Fibroblast of skin of abdomen (primary cell): ENCODE measurements at regions not wholly inside any gene's neighbourhood (a gene's known extent, or its start where the extent isn't known, plus 50 kb on each side); places are given as distances from the start of the nearest gene placed in this dataset.
A peak's percentile ranks its signal among the peaks of the same experiment; 100 is the strongest.
"Not testable (repeated sequence)": the region's sequence is repeated elsewhere in the genome, so short reads cannot be mapped to it uniquely, and the experiment has no call there.

Experiments
- DNase-seq: peaks from one replicate; pipeline ENCODE4 v3.0.0-alpha.2; 2013

DNA sequence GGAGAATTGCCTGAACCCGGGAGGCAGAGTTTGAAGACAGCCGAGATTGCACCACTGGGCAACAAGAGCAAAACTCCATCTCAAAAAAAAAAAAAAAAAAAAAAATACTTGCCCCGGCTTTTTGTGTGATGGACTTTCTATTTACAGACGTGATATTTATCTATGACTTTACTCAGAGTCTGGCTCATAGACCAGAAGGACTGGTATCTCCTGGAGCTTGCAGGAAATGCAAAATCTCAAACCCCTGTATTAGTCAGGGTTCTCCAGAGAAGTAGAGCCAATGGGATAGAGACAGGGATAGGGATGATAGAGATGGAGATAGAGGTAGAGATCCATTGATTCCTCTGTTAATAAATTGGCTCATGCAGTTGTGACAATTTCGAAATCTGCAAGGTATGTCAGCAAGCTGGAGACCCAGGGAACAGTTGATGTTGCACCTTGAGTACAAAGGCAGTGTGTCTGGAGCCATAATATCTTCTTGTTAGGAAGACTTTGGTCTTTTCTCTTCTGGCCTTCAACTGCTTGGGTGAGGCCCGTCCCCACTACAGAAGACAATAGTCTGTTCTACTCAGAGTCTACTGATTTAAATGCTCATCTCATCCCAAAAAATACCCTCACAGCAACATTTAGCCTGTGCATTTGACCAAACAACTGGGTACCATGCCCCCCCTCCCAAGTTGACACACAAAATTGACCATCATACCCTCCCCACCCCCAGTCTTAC, 195.4 kb upstream of the MSX2 start:
- no peak for DNase-seq

DNA sequence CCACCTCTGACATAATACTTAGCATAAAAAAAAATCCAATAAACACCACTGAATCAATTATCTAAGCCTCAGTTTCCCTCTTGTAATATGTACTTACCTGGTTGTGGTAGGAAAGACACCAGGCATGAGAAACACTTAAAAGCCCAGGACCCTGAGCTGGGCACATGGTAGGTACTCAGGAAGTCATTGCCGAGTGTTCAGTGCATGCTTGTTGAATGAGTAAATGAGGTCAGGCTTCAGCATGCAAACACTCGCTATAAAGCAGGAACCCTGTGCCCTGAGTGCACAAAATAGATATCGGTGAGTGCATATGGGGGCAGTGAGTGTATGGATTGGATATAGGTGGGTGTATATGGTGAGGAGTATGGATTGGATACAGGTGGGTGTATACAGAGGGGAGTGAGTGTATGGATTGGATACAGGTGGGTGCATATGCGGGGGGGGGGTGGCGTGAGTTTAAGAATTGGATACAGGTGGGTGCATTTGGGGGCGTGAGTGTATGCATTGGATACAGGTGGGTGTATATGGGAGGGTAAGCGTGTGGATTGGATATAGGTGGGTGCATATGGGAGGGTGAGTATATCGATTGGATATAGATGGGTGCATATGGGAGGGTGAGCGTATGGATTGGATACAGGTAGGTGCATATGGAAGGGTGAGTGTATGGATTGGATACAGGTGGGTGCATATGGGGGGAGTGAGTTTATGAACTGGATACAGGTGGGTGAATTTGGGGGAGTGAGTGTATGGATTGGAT, 194.3 kb upstream of the MSX2 start:
- DNase-seq: no peak

DNA sequence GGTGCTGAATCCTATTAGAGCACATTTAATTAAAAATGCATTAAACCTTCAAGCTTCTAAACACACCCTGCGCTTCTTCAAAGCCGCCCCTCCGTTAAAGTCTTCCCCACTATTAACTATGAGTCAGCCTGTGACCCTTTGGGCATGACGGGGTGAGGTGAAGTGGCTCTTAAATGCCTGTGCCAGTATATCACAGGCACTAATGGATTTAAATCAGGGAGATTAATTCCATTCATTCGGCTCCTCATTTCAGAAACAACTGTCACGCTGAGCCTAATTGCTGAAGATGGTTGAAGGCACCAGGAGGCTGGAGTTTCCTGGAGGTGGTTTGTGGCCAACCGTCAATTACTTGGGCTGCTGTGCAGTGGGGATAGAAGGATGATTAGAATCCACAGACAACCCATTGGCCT, 192.6 kb upstream of the MSX2 start:
- DNase-seq: no peak

DNA sequence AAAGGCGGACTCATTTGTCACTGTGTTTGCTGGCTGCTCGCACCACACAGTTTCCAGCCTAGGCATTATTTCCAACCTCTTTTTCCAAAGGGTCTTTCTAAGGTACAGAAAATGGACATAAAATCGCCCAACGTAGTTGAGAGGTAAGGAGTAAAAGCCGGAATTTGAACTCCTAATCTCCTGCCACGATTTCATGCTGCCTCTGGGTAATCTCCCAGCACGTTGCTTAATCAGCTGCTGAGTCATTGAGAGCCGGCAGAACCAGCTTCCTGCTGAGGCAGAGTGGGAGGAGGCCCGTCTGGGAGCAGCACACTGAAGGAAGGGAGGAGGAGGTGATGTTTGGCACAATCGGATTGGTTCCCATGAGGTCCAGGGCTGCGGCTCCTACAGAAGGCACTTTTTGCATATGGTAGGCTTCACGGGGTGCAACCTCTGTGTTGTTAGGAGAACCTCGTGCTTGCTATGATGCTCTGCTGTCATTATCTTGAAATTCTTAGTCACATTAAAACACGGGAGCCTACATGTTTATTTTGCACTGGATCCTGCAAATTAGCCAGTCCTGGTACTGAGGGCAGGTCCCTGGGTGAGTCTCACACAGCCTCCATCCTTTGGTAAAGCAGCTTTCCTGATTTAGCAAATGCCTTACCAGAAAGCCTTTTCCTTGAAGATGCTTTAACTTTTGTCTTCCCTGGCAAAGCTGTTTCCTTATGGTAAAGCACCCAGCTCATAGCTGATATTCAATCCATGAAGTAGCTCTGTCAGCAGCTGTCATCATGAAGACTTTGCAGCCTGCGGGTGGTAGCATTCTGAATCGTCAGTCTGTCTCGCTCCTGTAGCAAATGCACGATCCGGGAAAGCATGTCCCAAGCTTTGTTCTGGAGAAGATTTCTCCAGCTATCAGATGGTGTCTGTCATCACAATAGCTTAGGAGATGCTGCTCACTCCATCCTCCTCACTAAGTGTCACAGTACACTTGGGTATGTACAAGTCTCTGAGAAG, 191.6 kb upstream of the MSX2 start:
- DNase-seq: peak; percentile 94

DNA sequence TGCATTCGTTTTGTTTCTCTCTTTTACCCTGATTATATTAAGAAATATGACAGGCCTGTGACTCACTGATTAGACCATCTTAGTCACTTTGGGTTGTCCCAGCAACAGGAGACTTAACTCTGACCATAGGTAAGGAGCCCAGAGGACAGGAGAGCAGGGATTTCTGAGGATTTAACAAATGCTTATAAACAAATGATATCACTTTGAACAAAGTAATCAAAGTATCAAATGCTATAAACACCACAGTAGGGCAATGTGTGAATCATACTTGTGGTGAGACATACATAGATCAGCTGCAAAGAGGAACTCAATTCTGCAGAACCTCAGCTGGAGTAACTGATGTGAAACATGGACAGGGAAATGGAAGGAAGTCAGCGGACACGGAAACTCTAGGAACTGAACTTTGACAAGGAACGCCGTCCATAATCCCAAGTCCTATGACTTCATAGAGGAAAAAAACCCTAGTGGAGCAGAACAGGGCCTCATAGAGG, 190.6 kb upstream of the MSX2 start:
- DNase-seq: peak; percentile 73

DNA sequence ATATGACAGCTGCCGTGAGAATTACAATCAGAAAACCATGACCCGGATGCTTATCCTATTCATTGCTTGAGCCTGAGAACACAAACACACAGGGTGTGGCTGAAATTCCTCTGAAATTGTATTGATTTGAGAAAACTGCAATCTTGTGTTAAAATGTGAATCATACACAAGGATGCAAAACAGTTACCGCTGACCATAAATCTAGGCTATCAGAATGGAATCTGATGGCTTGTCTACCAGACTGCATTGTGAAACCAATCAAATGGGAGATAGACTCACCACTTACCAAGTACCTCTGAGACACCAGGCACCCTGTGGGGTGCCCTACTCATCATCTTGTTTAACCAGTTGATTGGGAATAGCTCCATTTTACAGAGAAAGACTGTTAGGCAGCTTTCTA, 188.7 kb upstream of the MSX2 start:
- DNase-seq: peak; percentile 56

DNA sequence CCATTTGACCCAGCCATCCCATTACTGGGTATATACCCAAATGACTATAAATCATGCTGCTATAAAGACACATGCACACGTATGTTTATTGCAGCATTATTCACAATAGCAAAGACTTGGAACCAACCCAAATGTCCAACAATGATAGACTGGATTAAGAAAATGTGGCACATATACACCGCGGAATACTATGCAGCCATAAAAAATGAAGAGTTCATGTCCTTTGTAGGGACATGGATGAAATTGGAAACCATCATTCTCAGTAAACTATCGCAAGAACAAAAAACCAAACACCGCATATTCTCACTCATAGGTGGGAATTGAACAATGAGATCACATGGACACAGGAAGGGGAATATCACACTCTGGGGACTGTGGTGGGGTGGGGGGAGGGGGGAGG, 184.6 kb upstream of the MSX2 start:
- not testable (repeated sequence) for DNase-seq

DNA sequence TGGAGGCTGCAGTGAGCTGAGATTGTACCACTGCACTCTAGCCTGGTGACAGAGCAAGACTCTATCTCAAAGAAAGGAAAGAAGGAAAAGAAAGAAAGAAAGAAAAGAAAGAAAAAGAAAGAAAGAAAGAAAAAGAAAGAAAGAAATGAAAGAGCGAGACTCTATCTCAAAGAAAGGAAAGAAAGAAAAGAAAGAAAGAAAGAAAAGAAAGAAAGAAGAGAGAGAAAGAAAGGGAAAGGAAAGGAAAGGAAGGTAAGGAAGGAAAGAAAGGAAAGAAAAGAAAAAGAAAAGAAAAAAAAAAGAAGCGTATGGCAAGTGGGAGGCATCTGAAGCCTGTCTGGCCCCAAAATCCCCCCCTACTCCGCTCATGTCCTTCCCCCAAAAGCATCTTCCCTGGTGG, 182.3 kb upstream of the MSX2 start:
- DNase-seq: no peak

DNA sequence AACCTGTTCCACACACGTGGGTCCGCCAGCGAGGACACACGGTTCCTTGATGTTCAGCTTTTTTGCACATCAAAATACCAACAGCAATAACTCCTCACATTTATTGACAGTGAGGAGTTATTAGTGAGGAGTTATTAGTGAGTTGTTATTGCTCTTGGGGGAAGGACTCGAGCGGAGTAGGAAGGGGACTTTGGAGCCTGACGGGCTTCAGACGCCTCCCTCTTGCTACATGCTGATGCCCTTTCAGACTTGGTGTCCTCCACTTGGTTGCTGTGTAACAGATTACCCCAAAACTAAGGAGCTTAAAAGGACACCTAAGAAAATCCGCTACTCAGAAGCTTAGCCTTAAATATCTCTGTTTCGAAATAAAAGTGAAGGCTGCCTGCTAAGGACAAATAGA, 181.9 kb upstream of the MSX2 start:
- no peak for DNase-seq

DNA sequence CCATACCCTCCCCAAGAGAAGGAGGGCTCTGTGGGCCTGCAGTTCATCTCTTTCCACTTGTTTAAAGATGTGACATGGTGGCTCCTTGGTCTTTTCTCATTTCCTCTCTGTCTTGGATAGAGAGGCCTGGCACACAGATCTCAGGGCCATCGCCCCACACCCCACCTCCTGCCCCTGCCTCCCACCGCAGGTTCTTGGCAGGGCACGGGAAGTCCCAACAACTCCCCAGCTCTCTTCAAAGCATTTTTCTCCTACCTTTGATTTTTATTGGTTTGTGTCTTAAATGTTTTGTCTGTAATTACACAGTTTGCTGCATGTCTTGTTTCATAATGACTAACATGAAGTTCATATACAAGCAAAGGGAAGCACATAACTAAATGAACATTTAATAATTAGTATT, 178.5 kb upstream of the MSX2 start:
- DNase-seq: no peak

DNA sequence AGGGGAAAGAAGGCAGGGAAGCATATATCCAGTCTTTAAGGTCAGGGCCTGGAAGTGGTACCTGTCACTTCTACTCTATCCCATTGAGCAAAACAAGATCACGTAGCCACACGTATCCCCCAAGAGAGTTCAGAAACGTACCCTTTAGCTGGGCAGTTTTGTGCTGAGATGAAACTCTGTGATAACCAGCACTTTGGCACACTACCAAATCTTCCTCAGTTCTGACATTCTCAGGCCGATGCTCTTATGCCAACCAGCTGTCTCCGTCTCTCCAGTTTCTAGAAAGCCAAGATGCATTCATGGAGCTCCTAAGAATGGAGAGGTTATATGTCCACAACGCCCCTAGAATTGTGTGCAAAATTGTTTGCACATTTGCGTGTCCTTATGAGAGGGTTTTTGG, 176.6 kb upstream of the MSX2 start:
- no peak for DNase-seq

DNA sequence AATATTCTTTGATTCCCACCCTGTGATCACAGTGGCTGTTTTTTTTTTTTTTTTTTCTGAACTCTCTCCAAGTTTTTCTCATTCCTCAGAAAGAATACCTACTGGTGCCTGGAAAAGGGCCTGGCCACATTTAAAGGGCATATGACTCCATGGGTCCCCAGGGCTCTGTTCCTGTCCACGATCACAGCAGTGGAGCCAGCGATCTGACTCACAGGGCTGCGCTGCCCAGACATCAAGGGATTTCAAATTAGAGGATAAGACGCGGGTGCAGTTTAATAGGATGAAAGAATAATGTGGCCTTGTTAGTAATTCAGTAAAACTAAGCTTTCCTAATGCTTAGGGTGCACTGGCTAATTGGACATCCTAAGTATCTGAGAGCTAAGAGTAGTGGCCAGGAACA, 175.1 kb upstream of the MSX2 start:
- DNase-seq: no peak

DNA sequence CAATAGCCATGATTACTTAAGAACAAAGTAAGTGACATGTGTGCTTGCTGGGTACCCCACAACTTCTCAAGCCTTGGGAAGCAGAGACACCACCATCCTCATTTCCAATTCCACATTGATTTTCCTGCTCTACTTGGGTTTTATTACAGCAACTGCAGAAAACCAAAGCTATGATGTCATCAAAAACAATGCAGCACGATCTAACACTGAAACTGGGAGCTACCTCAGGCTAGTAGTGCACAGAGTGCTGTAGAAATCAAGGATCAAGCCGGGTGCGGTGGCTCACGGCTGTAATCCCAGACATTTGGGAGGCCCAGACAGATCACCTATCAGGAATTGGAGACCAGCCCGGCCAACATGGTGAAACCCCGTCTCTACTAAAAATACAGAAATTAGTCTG, 174.4 kb upstream of the MSX2 start:
- DNase-seq: no peak

DNA sequence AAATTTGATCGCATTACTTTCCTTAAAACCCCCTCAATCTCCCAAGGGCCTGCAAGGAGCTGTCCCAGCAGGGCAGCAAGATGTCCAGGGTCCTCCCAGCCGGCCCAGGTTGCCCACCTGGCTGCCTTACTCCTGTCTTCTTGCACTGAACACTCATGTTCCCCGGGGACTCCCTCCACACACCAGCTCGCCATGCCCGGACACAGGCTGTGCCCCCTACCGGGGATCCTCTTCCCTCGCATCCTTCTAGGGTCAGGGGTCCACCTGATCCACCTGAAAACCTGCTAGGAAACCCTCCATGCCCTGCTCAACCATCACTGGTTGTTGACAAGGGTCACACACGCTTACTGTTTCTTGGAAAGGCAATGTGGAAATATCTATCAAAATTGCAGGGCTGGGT, 172.0 kb upstream of the MSX2 start:
- no peak for DNase-seq

DNA sequence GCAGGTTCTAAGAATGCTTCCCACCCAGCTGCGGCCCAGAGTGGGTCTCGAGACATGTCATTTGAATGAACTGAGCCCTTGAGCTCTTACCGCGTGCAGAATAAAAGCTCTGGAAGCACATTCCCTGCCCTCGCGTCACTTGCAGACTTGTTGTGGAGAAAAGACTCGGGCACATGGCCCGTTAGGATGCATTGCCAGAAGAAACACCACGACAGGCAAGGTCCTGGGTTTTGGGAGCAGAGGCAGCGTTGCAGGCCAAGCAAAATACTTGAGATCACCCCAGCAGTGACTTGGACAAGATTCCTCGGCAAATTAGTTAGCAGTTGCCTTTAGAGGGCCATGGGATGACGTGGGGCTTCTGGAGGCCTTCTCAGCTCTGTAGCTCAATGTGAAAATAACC, 170.8 kb upstream of the MSX2 start:
- DNase-seq: no peak

DNA sequence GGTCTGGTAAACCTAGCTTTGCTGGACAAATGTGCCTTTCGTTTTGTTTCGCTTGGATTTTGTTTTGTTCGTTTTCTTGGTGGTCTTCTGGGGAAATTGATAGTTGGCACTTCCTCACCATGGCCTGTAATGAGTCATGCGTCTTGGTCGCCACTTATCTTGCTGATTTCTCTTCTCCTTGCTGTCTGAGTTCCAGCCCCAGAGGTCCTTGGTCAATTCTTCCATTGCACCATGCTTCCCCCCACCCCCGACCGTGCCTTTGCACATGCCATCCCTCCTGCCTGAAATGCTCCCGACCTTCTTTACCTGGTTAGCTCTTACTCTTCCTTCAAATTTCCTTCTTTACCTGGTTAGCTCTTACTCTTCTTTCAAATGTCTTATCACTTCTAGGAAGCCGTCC, 168.7 kb upstream of the MSX2 start:
- no peak for DNase-seq

DNA sequence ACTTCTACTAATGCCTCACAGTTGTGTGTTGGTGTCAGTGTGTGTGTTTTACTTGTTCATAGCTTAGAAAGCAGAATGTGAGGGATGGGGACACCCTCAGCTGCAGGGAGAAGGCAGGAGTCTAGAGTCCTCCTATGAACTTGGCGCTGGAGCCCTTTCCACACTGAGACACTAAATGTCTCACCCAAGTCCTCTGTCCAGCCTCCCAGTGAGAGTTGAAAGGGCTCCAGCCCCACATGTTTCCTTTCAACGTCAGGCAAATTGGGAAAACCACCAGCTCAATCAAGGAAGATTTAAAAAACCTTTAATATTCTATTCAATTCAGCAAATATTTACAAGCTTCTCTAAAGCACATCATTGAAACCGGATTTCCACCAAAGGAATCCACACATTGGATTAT, 167.6 kb upstream of the MSX2 start:
- no peak for DNase-seq

DNA sequence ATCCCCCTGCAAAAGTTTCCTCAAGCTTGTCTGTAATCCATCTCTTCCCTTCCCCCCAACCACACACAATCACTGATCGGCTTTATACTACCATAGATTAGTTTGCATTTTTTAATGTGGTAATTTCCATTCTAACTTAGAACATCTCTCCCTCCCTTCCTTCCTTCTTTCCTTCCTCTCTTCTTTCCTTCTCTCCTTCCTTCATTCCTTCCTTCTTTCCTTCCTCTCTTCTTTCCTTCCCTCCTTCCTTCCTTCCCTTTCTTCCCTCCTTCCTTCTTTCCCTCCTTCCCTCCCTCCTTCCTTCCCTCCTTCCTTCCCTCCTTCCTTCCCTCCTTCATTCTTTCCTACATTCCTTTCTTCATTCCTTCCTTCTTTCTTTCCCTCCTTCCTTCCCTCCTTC, 166.2 kb upstream of the MSX2 start:
- DNase-seq: no peak

DNA sequence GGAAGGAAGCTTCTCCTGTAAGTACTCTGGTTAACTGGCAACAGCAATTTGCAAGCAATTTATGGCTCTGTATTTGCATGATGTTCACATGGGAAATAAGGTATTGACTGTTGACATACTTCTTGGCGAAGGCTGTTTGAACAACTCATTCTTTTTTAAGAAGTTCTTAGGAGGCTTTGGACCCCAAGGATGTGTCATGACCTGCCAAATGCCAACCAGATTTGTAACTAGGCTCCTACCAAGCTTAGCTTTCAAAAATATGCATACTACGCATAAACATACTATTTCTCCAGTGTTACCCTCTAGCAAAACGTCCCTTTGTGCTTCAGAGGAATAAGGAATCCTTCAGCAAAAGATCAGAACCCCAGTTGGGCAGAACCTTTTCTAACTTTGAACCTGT, 165.2 kb upstream of the MSX2 start:
- peak; percentile 16 for DNase-seq

DNA sequence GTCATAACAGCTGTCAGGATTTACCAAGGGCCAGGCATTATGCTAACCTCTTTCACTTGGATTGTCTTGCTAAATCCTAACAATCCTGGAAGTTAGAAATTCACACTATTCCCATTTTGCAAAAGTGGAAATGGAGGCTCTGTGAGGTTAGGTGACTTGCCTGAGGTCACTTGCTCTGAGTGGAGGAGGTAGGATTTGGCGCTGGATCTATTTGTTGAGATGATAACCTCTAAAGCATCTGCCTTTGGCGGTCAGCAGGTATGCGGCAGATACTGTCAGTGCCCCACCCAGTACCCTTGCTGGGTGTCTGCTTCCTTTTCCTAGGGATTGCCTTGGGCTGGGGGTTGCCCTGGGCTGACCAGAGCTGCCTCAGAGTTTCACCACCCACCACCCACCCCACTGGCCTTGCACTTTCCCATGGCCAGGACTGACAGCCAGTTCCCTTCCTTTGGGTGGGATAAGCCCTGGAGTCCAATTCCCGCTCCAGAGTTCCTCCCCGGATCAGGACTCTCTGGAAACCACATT, 164.8 kb upstream of the MSX2 start:
- no peak for DNase-seq

DNA sequence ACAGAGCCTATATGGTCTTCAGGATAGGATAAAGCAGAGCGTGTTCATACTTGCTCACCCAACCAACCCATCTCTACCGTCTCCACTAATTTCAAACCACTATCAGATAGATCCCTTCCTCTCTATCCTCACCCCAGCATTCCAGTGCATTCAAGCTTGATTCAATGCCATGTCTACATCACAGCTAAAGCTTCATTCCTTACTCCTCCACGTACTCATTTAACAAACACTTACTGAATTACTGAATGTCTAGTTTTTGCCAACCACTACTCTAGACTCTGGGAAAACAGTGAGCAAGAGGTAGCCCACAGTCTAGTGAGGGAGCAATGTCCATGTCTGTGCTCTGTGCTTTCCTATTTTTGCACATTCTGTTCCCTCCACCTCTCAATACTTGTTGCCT, 163.5 kb upstream of the MSX2 start:
- DNase-seq: no peak

DNA sequence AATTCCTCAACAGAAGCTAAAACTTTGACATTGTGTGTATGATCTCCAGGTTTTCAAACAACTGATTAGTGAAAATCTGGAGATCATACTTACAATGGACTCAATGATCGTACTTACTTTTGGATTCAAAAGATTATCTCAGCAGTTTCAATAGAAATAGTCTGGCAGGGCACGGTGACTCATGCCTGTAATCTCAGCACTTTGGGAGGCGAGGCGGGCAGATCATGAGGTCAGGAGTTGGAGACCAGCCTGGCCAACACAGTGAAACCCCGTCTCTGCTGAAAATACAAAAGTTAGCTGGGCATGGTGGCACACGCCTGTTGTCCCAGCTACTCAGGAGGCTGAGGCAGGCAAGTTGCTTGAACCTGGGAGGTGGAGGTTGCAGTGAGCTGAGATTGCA, 161.3 kb upstream of the MSX2 start:
- not testable (repeated sequence) for DNase-seq

DNA sequence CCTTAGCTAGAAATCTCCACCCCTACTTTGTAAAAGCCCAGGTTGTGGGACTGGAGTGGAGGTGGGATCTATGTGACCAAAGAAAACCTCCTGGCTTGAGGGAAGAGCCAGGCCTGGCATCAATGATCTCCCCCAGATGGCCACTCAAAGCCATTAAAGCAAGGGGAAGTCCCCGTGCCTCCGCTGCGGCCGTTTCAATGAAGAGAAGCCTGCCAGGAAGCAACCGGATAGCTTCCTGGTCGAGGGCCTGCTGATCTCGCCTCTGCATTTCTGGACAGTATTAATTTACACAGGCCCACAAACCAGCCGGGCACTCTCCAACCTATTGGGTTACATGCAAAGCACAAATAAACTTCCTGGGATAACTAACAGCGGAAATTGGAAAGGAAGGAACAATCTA, 160.5 kb upstream of the MSX2 start:
- DNase-seq: no peak
